Uterus (tissue), 2 donors: ENCODE measurements at regions not wholly inside any gene's neighbourhood (a gene's known extent, or its start where the extent isn't known, plus 50 kb on each side); places are given as distances from the start of the nearest gene placed in this dataset.

Experiments used
- CTCF ChIP-seq, 4 experiments: fragments of 200-600 bp in 2 of 4; fragments of 450-650 bp in 2 of 4; sonication (generic) in 2 of 4; IDR thresholded peaks; one replicate each; pipeline ENCODE4 v1.5.1; 2016 to 2019; ENCODE audit warnings: antibody characterized with exemption in 4 of 4, mild to moderate bottlenecking in 2 of 4, moderate library complexity in 1 of 4
- POLR2A ChIP-seq, 2 donors: fragments of 450-650 bp; IDR thresholded peaks; one replicate each; pipeline ENCODE4 v1.6.1; 2016; ENCODE audit warnings: antibody characterized with exemption in 2 of 2, mild to moderate bottlenecking in 1 of 2, moderate library complexity in 1 of 2

GRCh38 chr6:192313-192664 is 100.0 kb upstream of the DUSP22 start:
- TF ChIP-seq CTCF (IDR thresholded peaks at IDR 0.05) (no peak), POLR2A (IDR thresholded peaks at IDR 0.05) (no peak)
